Transverse colon (tissue), 4 donors: ENCODE measurements at regions not wholly inside any gene's neighbourhood (a gene's known extent, or its start where the extent isn't known, plus 50 kb on each side); places are given as distances from the start of the nearest gene placed in this dataset.

Experiments
- DNase-seq: peaks from one replicate; pipeline ENCODE4 v3.0.0-alpha.2; 2019
- H3K27ac ChIP-seq, 4 donors: fragments of 200-600 bp; sonication (generic); 2 replicates each; pipeline ENCODE4 v1.5.1; 2016 to 2018; ENCODE audit warnings: inconsistent platforms in 4 of 4
- H3K27me3 ChIP-seq: fragments of 200-600 bp; sonication (generic); 2 replicates; pipeline ENCODE4 v1.5.1; 2017; ENCODE audit warnings: inconsistent platforms
- H3K36me3 ChIP-seq, 4 donors: fragments of 200-600 bp; sonication (generic); 2 replicates each; pipeline ENCODE4 v1.5.1; 2017 to 2019; ENCODE audit warnings: inconsistent platforms in 4 of 4
- H3K4me1 ChIP-seq, 4 donors: fragments of 200-600 bp; sonication (generic); 2 replicates each; pipeline ENCODE4 v1.5.1; 2017 to 2020; ENCODE audit warnings: inconsistent platforms in 4 of 4
- H3K4me3 ChIP-seq, 4 donors: fragments of 200-600 bp; sonication (generic); 1 replicate in 1 of 4; 2 replicates in 3 of 4; pipeline versions ENCODE4 v1.5.1 to v1.6.1; 2017 to 2019; ENCODE audit warnings: inconsistent platforms in 4 of 4
- H3K9me3 ChIP-seq, 2 donors: fragments of 200-600 bp; sonication (generic); 2 replicates each; pipeline ENCODE4 v1.5.1; 2017 to 2019; ENCODE audit warnings: inconsistent platforms in 2 of 2
- CTCF ChIP-seq, 5 experiments: fragments of 200-600 bp in 3 of 5; fragments of 450-650 bp in 2 of 5; sonication (generic) in 3 of 5; IDR thresholded peaks; 1 replicate in 2 of 5; 2 replicates in 3 of 5; pipeline ENCODE4 v1.5.1; 2016 to 2017; ENCODE audit warnings: antibody characterized with exemption in 5 of 5, inconsistent platforms in 3 of 5, mild to moderate bottlenecking in 2 of 5, moderate library complexity in 1 of 5
- EP300 ChIP-seq: sonication (generic); formaldehyde crosslinking; IDR thresholded peaks from one replicate; pipeline ENCODE4 v1.6.1; 2017; ENCODE audit warnings: antibody characterized with exemption, low read depth
- POLR2A ChIP-seq: fragments of 450-650 bp; IDR thresholded peaks from one replicate; pipeline ENCODE4 v1.6.1; 2016; ENCODE audit warnings: antibody characterized with exemption, mild to moderate bottlenecking, moderate library complexity
- POLR2AphosphoS5 ChIP-seq, 3 donors: sonication (generic); formaldehyde crosslinking; IDR thresholded peaks; one replicate each; pipeline ENCODE4 v1.6.1; 2016; ENCODE audit warnings: antibody characterized with exemption in 3 of 3
- WGBS, 2 donors: methylation state at CpG; one replicate each; pipeline ENCODE4 v1.1.5; 2018; ENCODE audit warnings: low coverage in 1 of 2; 5-methylcytosine and 5-hydroxymethylcytosine counted together
- in situ Hi-C, 4 donors: fragments of 200-750 bp; cut with MboI; loops; one replicate each; pipeline versions ENCODE4 v1.15.0 to v1.15.1; 2017; ENCODE audit warnings: low sequenced_read_pairs in 3 of 4, low pct_ligation_motif_present in 1 of 4, low pct_unique_long_range_greater_than_20kb in 1 of 4
- intact Hi-C: fragments of 100-400 bp; cut with DNase I; formaldehyde crosslinking; loops from one replicate; pipeline ENCODE4 v1.15.1; 2023; ENCODE audit warnings: low total_unique reads

GRCh38 chr1:78370356-78370755 is 120.4 kb upstream of the PTGFR start:
- Histone ChIP-seq H3K36me3 (no peaks in the 10 kb centered on the region), H3K27me3 (no peaks in the 10 kb centered on the region), H3K27ac (no peak overlapping the region), H3K9me3 (no peaks in the 10 kb centered on the region), H3K4me1 (no peaks in the 10 kb centered on the region), H3K4me3 (no peak overlapping the region)
- no peak for DNase-seq
- TF ChIP-seq CTCF (IDR thresholded peaks at IDR 0.05) (no peak), POLR2AphosphoS5 (IDR thresholded peaks at IDR 0.05) (no peak), EP300 (no peak), POLR2A (no peak)
- 35 to 48% methylated on average over 2 of the region's 2 CpGs for WGBS, 2 donors
- in situ Hi-C loops (no loop called here), intact Hi-C loops (no loop called here)

- H3K4me3 ChIP-seq, result no peak overlapping the region
- WGBS, 2 donors, result 68 to 81% methylated on average over 1 to 2 of the region's 2 CpGs
- no peak for DNase-seq
- H3K27ac ChIP-seq, result no peak overlapping the region
- no peaks in the 10 kb centered on the region for H3K36me3 ChIP-seq
- in situ Hi-C loops, result no loop called here
- no peak for TF ChIP-seq POLR2A
- TF ChIP-seq POLR2AphosphoS5 (IDR thresholded peaks at IDR 0.05), result no peak
- TF ChIP-seq EP300, result no peak
- no peak for TF ChIP-seq CTCF (IDR thresholded peaks at IDR 0.05)
- no peaks in the 10 kb centered on the region for H3K4me1 ChIP-seq
- intact Hi-C loops, result no loop called here
- H3K9me3 ChIP-seq, result no peaks in the 10 kb centered on the region
- no peaks in the 10 kb centered on the region for H3K27me3 ChIP-seq
These were observed 119.8 kb upstream of the PTGFR start for GRCh38 chr1:78370779-78371482.

- intact Hi-C loops (no loop called here), in situ Hi-C loops (no loop called here)
These were observed 117.1 kb upstream of the PTGFR start for GRCh38 chr1:78373676-78374075.

GRCh38 chr1:78375996-78376395 is 114.8 kb upstream of the PTGFR start:
- DNase-seq, result no peak
- TF ChIP-seq POLR2AphosphoS5 (IDR thresholded peaks at IDR 0.05), result no peak
- no peak for TF ChIP-seq POLR2A
- TF ChIP-seq EP300, result no peak
- no peak for TF ChIP-seq CTCF (IDR thresholded peaks at IDR 0.05)

More at GRCh38 chr1:78373676-78374075, 117.1 kb upstream of the PTGFR start:
- WGBS, 2 donors, result 64 to 83% methylated on average over 1 of the region's 1 CpG
- no peaks in the 10 kb centered on the region for H3K27me3 ChIP-seq
- no peak for DNase-seq
- no peaks in the 10 kb centered on the region for H3K36me3 ChIP-seq
- no peaks in the 10 kb centered on the region for H3K9me3 ChIP-seq
- H3K27ac ChIP-seq, result no peak overlapping the region
- no peak for TF ChIP-seq EP300
- TF ChIP-seq POLR2A, result no peak
- no peak for TF ChIP-seq POLR2AphosphoS5 (IDR thresholded peaks at IDR 0.05)
- no peak for TF ChIP-seq CTCF (IDR thresholded peaks at IDR 0.05)
- H3K4me1 ChIP-seq, result no peaks in the 10 kb centered on the region
- no peak overlapping the region for H3K4me3 ChIP-seq

More at GRCh38 chr1:78375996-78376395, 114.8 kb upstream of the PTGFR start:
- Histone ChIP-seq H3K27ac (no peak overlapping the region), H3K4me3 (no peak overlapping the region), H3K9me3 (no peaks in the 10 kb centered on the region), H3K4me1 (no peaks in the 10 kb centered on the region), H3K27me3 (no peaks in the 10 kb centered on the region), H3K36me3 (no peaks in the 10 kb centered on the region)
- WGBS, 2 donors, result 81 to 87% methylated on average over 3 of the region's 3 CpGs
- in situ Hi-C loops (no loop called here), intact Hi-C loops (no loop called here)
